Naive thymus-derived CD4-positive, alpha-beta T cell (primary cell): ENCODE measurements at regions not wholly inside any gene's neighbourhood (a gene's known extent, or its start where the extent isn't known, plus 50 kb on each side); places are given as distances from the start of the nearest gene placed in this dataset.

Experiments used
- ATAC-seq: fragments of 150-1000 bp; cut with Tn5 transposase; 2 replicates; pipeline ENCODE4 v1.10.0; 2021; ENCODE audit warnings: mild to moderate bottlenecking, moderate library complexity
- CTCF ChIA-PET: fragments of 350-600 bp; sonication (Branson Sonifier 250); formaldehyde crosslinking; loops from one replicate; lab custom pipeline; 2021; ENCODE audit warnings: antibody characterized with exemption; lab: Charles Lee
- POLR2A ChIA-PET: fragments of 350-600 bp; sonication (Branson Sonifier 250); formaldehyde crosslinking; loops from one replicate; lab custom pipeline; 2021; ENCODE audit warnings: antibody characterized with exemption, inconsistent platforms; lab: Charles Lee
- DNase-seq, 9 donors: peaks; one replicate each; pipeline versions ENCODE4 v3.0.0 to v3.0.0-alpha.2; 2020 to 2022; ENCODE audit warnings: mixed read lengths in 1 of 9
- H3K27ac ChIP-seq: one replicate; pipeline ENCODE4 v1.7.0; 2013; ENCODE audit warnings: mild to moderate bottlenecking, low read depth, low read length, moderate library complexity
- H3K27me3 ChIP-seq, 2 donors: one replicate each; pipeline ENCODE4 v1.7.0; 2013; ENCODE audit warnings: low read length in 2 of 2, mild to moderate bottlenecking in 2 of 2, moderate library complexity in 2 of 2; ENCODE audit not compliant: control insufficient read depth in 2 of 2, insufficient read depth in 2 of 2
- H3K36me3 ChIP-seq, 3 experiments: 1 replicate in 2 of 3; 2 replicates in 1 of 3; pipeline ENCODE4 v1.7.0; 2013; ENCODE audit warnings: low read length in 3 of 3, mild to moderate bottlenecking in 3 of 3, moderate library complexity in 1 of 3; ENCODE audit not compliant: insufficient read depth in 3 of 3, control insufficient read depth in 2 of 3
- H3K4me1 ChIP-seq, 2 donors: one replicate each; pipeline ENCODE4 v1.7.0; 2013; ENCODE audit warnings: low read length in 2 of 2, mild to moderate bottlenecking in 2 of 2, moderate library complexity in 1 of 2; ENCODE audit not compliant: control insufficient read depth in 2 of 2, insufficient read depth in 2 of 2
- H3K4me3 ChIP-seq: 2 replicates; pipeline ENCODE4 v1.7.0; 2013; ENCODE audit warnings: mild to moderate bottlenecking, low read length
- H3K9me3 ChIP-seq, 3 experiments: 1 replicate in 2 of 3; 2 replicates in 1 of 3; pipeline ENCODE4 v1.7.0; 2013; ENCODE audit warnings: low read length in 3 of 3; ENCODE audit not compliant: control insufficient read depth in 2 of 3
- H3K27ac Mint-ChIP-seq, 9 donors: one replicate each; pipeline ENCODE4 v1.8.0; 2020 to 2022; ENCODE audit warnings: mixed read lengths in 9 of 9, mild to moderate bottlenecking in 8 of 9, moderate library complexity in 5 of 9, inconsistent platforms in 2 of 9
- H3K27me3 Mint-ChIP-seq, 5 donors: one replicate each; pipeline ENCODE4 v1.8.0; 2021 to 2022; ENCODE audit warnings: mixed read lengths in 5 of 5, mild to moderate bottlenecking in 1 of 5
- H3K36me3 Mint-ChIP-seq, 5 donors: one replicate each; pipeline ENCODE4 v1.8.0; 2020 to 2022; ENCODE audit warnings: mixed read lengths in 5 of 5, mild to moderate bottlenecking in 3 of 5, inconsistent platforms in 1 of 5
- H3K4me1 Mint-ChIP-seq, 7 donors: one replicate each; pipeline ENCODE4 v1.8.0; 2020 to 2022; ENCODE audit warnings: mixed read lengths in 7 of 7, mild to moderate bottlenecking in 3 of 7, inconsistent platforms in 1 of 7
- H3K4me3 Mint-ChIP-seq, 10 donors: one replicate each; pipeline ENCODE4 v1.8.0; 2020 to 2022; ENCODE audit warnings: mild to moderate bottlenecking in 10 of 10, mixed read lengths in 10 of 10, moderate library complexity in 6 of 10, inconsistent platforms in 2 of 10
- H3K9me3 Mint-ChIP-seq, 11 donors: one replicate each; pipeline ENCODE4 v1.8.0; 2020 to 2022; ENCODE audit warnings: mixed read lengths in 11 of 11, mild to moderate bottlenecking in 4 of 11, inconsistent platforms in 1 of 11, moderate library complexity in 1 of 11
- intact Hi-C, 2 donors: fragments of 100-400 bp; cut with micrococcal nuclease; formaldehyde crosslinking; loops; one replicate each; pipeline ENCODE4 v1.15.1; 2023

DNA sequence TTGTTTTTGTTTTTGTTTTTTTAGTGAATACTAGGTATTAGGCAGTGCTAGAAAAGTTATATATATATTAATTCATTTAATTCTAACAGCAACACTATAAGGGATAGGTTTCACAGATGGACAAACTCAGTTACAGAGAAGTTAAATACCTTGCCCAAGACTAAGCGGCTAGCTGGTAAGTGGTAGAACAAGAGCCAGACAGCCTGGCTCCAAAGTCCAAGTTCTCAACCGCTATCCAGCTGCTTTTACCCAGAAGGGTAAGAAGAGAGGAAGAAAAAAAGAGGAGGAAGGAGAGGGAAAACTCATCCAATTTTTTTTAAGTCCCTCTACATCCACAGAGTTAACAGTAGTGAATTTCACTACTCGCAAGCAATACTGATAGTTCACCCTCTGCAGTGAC is 217.0 kb downstream of the SPRY2 start:
- Histone ChIP-seq H3K27me3 (no peaks in the 10 kb centered on the region), H3K36me3 (no peaks in the 10 kb centered on the region), H3K4me3 (no peak overlapping the region), H3K27ac (no peak overlapping the region), H3K9me3 (no peaks in the 10 kb centered on the region), H3K4me1 (no peaks in the 10 kb centered on the region)
- Mint-ChIP-seq H3K4me3 (no peak overlapping the region), H3K4me1 (no peaks in the 10 kb centered on the region), H3K36me3 (no peaks in the 10 kb centered on the region), H3K9me3 (peaks cover 0 to 6% (median 0%) of the 10 kb centered on the region in 11 donors), H3K27ac (no peak overlapping the region), H3K27me3 (peaks cover 0 to 4% (median 0%) of the 10 kb centered on the region in 5 donors)
- no peak for DNase-seq
- intact Hi-C loops = no loop called here
- ChIA-PET CTCF (no interaction called here), POLR2A (no interaction called here)
- ATAC-seq = no peak

DNA sequence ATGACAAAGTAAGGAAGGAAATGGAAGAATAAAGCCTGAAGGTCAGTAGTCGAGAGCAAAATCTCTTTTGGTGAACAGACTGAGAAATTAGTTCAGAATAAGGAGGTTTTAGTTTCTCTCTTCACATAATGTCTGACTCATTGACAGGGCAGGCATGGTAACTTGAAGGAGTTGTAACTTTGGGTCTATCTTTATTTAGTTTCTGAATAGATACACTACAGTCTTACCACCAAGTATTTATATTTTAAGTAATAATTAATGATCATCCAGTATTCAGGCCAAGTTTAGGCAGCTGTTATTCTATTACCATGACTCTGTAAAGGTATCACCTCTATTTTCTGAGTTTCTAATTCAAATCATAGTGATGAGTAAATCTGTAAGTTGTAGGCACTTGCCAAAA is 219.9 kb downstream of the SPRY2 start:
- no peaks in the 10 kb centered on the region for H3K36me3 ChIP-seq
- Mint-ChIP-seq H3K4me3 (no peak overlapping the region), H3K27ac (no peak overlapping the region), H3K4me1 (no peaks in the 10 kb centered on the region), H3K36me3 (no peaks in the 10 kb centered on the region), H3K9me3 (peaks cover 0 to 5% (median 0%) of the 10 kb centered on the region in 11 donors), H3K27me3 (peaks cover 0 to 4% (median 0%) of the 10 kb centered on the region in 5 donors)
- intact Hi-C loops = no loop called here
- DNase-seq = no peak
- no peak overlapping the region for H3K27ac ChIP-seq
- POLR2A ChIA-PET = no interaction called here
- ATAC-seq = no peak
- no peaks in the 10 kb centered on the region for H3K9me3 ChIP-seq
- no peaks in the 10 kb centered on the region for H3K27me3 ChIP-seq
- CTCF ChIA-PET = no interaction called here
- H3K4me1 ChIP-seq = no peaks in the 10 kb centered on the region
- no peak overlapping the region for H3K4me3 ChIP-seq

DNA sequence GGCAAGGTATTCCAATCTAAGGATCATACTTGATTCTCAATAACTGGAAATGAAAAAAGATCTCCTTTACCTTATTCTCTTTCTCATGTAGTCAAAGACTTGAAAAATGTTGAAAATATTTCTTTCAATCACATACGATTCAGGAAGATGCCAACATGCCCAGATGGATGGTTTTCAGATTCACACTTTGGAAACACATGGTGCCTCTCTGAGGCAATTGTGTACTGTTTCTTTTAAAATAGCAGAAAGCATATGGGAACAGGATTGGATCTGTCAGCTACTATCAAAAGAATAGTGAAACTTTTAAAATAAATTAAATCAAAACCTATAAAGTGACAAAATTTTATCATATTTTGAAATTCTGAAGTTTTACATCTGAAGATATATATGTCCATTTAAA is 222.4 kb downstream of the SPRY2 start:
- peaks cover 0 to 1% (median 0%) of the 10 kb centered on the region in 11 donors for H3K9me3 Mint-ChIP-seq
- no peak overlapping the region for H3K27ac Mint-ChIP-seq
- no peaks in the 10 kb centered on the region for H3K4me1 Mint-ChIP-seq
- no peak for ATAC-seq
- intact Hi-C loops = no loop called here
- H3K4me3 Mint-ChIP-seq = no peak overlapping the region
- Histone ChIP-seq H3K27me3 (no peaks in the 10 kb centered on the region), H3K27ac (no peak overlapping the region), H3K4me3 (no peak overlapping the region), H3K4me1 (no peaks in the 10 kb centered on the region), H3K9me3 (no peaks in the 10 kb centered on the region), H3K36me3 (no peaks in the 10 kb centered on the region)
- H3K36me3 Mint-ChIP-seq = no peaks in the 10 kb centered on the region
- ChIA-PET CTCF (no interaction called here), POLR2A (no interaction called here)
- peaks cover 0 to 4% (median 0%) of the 10 kb centered on the region in 5 donors for H3K27me3 Mint-ChIP-seq
- no peak for DNase-seq

DNA sequence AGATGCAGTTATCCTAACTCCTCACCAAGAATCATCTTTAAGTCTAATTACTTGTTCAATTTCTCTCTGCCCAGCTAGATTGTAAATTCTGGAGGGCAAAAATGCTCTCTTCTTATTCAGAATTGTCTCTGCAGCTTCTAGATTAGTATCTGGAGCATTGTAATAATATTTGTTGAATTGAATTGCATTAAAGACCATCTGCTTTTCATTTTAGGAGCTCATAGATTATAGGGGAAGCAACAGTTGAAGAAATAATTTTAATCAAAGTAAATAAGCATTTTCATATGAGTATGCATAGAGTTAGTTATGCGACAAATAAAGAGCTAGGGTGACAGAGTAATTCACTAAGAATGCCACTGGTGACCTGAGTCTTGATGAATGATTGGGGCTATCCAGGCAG is 222.8 kb downstream of the SPRY2 start:
- H3K4me3 ChIP-seq = no peak overlapping the region
- no peak overlapping the region for H3K27ac Mint-ChIP-seq
- no peaks in the 10 kb centered on the region for H3K27me3 ChIP-seq
- ATAC-seq (no peak), DNase-seq (no peak)
- no peaks in the 10 kb centered on the region for H3K36me3 Mint-ChIP-seq
- ChIA-PET CTCF (no interaction called here), POLR2A (no interaction called here)
- H3K27me3 Mint-ChIP-seq = peaks cover 0 to 4% (median 0%) of the 10 kb centered on the region in 5 donors
- no peak overlapping the region for H3K4me3 Mint-ChIP-seq
- intact Hi-C loops = no loop called here
- no peaks in the 10 kb centered on the region for H3K9me3 ChIP-seq
- peaks cover 0 to 1% (median 0%) of the 10 kb centered on the region in 11 donors for H3K9me3 Mint-ChIP-seq
- H3K4me1 ChIP-seq = no peaks in the 10 kb centered on the region
- no peak overlapping the region for H3K27ac ChIP-seq
- H3K36me3 ChIP-seq = no peaks in the 10 kb centered on the region
- no peaks in the 10 kb centered on the region for H3K4me1 Mint-ChIP-seq

DNA sequence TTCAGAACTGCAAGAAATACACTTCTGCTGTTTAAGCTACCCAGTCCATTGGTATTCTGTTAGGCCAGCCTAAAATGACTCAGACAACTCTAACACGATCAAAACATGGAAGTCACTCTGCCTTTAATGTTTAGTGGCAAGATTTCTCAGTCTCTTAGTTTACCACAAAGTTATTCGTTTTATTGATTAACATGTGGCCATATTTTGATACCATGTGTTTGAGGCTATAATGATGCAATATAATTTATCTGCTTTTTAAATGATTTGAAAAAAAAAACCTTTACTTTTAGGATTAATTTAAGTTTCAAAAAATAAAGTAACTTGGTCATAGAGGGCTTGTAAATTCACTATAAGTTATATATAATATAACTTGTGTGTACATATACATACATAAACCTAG is 223.4 kb downstream of the SPRY2 start:
- H3K9me3 Mint-ChIP-seq = peaks cover 0 to 1% (median 0%) of the 10 kb centered on the region in 11 donors
- H3K4me3 Mint-ChIP-seq = no peak overlapping the region
- H3K27ac Mint-ChIP-seq = peak overlapping the region in 1 of 9 donors; percentile 51
- intact Hi-C loops = no loop called here
- ATAC-seq (no peak), DNase-seq (no peak)
- no peaks in the 10 kb centered on the region for H3K36me3 Mint-ChIP-seq
- CTCF ChIA-PET = no interaction called here
- Histone ChIP-seq H3K27ac (no peak overlapping the region), H3K4me3 (no peak overlapping the region), H3K36me3 (no peaks in the 10 kb centered on the region), H3K27me3 (no peaks in the 10 kb centered on the region), H3K9me3 (no peaks in the 10 kb centered on the region), H3K4me1 (no peaks in the 10 kb centered on the region)
- peaks cover 0 to 4% (median 0%) of the 10 kb centered on the region in 5 donors for H3K27me3 Mint-ChIP-seq
- POLR2A ChIA-PET = no interaction called here
- H3K4me1 Mint-ChIP-seq = no peaks in the 10 kb centered on the region

GRCh38 chr13:80116107-80116506 is 224.8 kb downstream of the SPRY2 start:
- H3K27me3 ChIP-seq = no peaks in the 10 kb centered on the region
- ATAC-seq (no peak), DNase-seq (no peak)
- H3K27me3 Mint-ChIP-seq = peaks cover 0 to 4% (median 0%) of the 10 kb centered on the region in 5 donors
- no peak overlapping the region for H3K4me3 ChIP-seq
- intact Hi-C loops = no loop called here
- no peak overlapping the region for H3K27ac Mint-ChIP-seq
- no peaks in the 10 kb centered on the region for H3K36me3 ChIP-seq
- no peaks in the 10 kb centered on the region for H3K9me3 ChIP-seq
- H3K36me3 Mint-ChIP-seq = no peaks in the 10 kb centered on the region
- H3K4me3 Mint-ChIP-seq = no peak overlapping the region
- ChIA-PET CTCF (no interaction called here), POLR2A (no interaction called here)
- H3K4me1 ChIP-seq = no peaks in the 10 kb centered on the region
- H3K27ac ChIP-seq = no peak overlapping the region
- peaks cover 0 to 2% (median 0%) of the 10 kb centered on the region in 11 donors for H3K9me3 Mint-ChIP-seq
- H3K4me1 Mint-ChIP-seq = no peaks in the 10 kb centered on the region

DNA sequence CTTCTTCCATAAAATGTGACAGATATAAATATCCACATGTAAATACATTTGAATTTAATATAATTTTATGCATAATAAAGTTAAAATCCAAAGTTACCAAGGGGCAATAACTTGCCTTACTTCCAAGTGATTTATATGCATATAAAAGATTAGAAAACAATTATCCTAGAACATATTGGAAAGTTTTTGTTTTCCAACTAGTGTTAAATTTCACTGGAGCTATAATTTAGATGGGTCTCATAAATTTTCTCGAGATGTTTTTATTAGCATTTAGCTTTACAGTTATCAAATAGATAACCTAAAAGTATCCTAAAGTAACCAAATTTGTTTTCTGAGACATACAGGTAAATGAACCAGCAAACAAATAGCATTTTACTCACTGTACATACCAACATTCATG is 225.3 kb downstream of the SPRY2 start:
- no peaks in the 10 kb centered on the region for H3K4me1 Mint-ChIP-seq

More for the DNA sequence above, 225.3 kb downstream of the SPRY2 start:
- Mint-ChIP-seq H3K4me3 (no peak overlapping the region), H3K9me3 (peaks cover 0 to 2% (median 0%) of the 10 kb centered on the region in 11 donors), H3K27me3 (peaks cover 0 to 4% (median 0%) of the 10 kb centered on the region in 5 donors), H3K27ac (no peak overlapping the region), H3K36me3 (no peaks in the 10 kb centered on the region)
- Histone ChIP-seq H3K9me3 (no peaks in the 10 kb centered on the region), H3K4me3 (no peak overlapping the region), H3K36me3 (no peaks in the 10 kb centered on the region), H3K27ac (no peak overlapping the region), H3K4me1 (no peaks in the 10 kb centered on the region), H3K27me3 (no peaks in the 10 kb centered on the region)
- CTCF ChIA-PET = no interaction called here
- no peak for DNase-seq
- POLR2A ChIA-PET = no interaction called here
- ATAC-seq = no peak
- intact Hi-C loops = no loop called here
